Renal pelvis (tissue), 1 donor: ENCODE measurements at regions not wholly inside any gene's neighbourhood (a gene's known extent, or its start where the extent isn't known, plus 50 kb on each side); places are given as distances from the start of the nearest gene placed in this dataset.

Experiments used
- DNase-seq: peaks from one replicate; pipeline ENCODE4 v3.0.0-alpha.2; 2013

DNA sequence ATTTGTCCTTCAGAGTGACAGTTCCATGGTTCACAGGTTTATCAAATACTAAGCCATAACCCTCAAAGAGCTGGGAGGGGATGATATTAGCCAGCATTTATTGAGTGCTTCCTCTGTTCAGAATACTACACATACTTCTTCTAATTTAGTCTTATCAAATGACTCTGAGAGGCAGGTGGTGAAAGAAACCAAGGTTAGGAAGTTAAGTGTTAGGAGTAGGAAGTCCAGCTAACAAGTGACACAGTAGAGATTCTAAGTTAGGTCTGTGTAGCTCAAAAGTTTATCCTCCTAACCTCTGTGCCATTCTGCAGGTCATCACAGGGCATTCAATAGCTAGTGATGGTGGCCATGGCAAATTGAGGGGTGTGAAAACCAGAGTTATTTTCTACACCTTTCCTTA lies 198.3 kb upstream of the MID1 start:
- no peak for DNase-seq

DNA sequence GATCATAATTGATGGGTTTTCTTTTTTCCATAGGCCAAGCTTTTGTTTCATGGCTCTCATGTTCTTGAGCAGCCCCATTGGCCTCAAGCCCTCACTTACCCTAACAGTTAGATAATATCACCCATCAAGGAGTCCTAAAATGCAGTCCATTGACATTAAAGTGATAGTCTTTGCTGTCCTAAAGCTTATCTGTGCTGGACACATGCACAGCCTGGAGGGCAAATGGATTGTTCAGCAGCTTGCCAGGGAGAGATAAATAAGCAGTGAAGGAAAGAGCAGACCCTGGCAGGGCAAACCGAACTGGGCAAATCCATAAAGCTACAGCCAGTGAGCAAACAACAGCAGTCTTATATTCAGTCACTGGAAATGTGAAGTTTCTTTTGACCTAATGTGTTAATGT lies 199.6 kb upstream of the MID1 start:
- DNase-seq, result no peak

DNA sequence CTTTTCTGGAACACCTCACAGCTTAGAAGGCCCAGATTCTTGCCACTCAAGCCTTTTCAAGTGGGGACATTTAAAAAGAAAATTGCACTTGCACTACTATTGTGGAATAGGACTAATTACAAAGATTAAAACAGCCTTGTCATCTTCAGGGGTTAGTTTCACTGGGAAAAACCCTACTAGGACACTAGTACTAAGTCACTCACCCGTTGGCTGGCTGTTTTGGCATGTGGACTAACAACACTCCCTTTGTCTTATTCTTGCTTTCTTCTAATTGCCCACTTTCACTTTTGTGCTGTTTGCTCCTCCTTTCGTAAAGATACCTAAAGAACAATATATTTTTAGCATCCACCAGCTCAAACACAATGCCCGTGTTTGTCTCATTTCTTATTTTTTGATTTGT lies 200.9 kb upstream of the MID1 start:
- DNase-seq, result no peak

DNA sequence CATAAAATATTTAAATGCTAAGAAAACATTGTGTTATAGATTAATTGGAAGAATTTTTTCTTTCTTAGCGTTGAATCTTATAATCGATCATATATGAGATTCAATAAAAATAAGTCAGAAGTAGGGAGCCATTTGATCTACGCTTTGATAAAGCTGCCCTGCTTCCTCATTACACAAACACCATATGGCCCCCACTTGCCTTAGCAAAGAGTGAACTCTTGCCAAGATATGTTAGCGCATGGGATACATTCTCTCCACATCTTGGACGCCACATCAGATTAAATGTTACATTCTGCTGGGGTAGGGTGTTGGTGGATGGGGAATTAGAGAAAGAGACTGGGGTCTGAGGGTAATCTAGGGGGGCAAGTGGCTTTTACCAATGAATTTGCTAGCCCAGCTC lies 207.7 kb upstream of the MID1 start:
- no peak for DNase-seq

DNA sequence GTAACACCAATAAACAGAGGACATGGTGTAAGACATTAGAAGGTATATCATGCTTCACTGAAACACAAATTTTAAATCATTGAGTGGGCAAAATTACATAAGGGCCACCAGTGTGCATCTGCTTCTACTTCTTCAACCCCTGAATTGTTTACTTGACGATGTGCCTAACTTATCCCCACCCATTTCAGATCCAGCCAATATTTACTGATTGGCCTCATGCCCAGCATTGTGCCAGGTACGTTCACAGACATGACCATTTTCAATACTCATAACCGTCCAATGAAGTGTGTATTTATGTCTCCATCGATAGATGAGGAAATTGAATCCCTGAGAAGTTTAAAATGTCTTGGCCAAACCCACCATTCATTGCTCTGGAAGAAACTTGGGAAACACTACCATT lies 208.3 kb upstream of the MID1 start:
- no peak for DNase-seq

DNA sequence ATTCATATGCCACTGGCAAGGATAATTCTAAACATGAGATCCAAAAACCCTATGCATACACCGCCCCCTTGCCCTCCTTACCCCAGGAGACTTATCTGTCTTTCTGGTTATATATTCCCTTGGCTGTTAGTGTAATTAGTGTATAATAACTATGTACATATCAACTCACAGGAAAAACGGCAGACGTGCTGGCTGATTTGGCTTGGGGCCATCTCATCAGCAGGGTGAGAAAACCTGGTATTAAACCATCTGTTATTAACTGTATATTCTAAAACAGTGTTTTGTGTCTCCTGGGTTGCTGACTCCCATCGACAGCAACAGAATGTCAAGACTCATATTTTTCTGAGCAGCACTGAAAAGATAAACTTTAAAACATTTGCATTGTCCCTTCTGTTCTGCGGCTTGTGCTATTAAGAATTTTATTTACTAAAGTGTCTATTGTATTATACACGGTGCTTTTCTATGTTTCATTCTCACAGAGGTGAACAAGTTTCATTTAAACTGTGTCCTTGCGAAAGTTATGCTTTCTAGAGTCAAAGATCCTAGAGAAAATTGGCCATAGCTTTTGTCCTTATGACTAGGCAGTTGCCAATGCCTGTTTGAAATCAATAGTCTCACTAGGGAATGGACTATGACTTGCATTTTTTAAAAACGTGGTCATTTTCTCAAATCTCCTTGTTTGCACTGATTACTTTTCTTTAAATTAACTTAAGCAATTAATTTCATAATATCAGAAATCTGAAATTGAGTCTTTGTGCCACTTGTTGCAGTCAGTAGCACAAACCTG lies 211.5 kb upstream of the MID1 start:
- DNase-seq, result no peak

DNA sequence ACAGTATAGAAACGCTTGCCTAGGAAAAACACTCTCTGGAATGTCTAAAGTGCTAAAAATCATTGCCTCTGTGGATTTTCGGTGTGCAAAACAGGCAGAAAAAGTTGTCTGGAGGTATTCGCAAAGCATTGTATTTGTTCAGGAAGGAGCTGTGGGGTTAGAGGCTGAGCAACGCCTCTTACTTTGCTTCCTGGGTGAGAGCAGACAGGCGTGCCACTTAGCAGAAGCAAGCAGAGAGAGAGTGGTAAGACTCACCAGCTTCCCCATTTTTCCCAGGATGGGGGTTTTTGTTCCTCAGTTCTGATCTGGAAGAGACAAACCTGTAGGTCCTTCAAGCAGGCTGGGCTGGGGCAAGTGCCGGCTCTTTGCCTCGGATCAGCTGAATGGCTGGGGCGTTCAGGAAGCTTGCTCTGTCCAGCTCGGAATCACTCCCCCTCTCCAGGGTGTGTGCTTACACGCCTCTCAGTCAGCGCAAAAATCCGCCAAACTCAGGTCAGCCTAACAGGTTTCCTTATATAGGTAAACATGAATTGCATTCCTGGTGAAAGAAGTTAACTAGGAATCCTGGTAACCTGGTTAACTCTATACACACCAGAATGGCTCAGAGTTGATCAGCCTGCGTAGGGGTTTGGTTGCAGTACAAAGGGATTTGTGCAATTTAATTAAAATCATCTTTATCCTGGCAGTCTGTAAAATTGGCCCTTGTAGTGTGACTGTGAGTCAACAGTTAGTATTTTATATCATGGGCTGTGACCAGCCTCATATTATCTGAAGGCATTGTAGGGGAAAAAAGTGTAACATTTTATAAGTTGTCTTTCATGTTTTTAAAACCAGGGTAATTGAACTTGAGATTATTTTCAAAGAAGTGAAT lies 213.1 kb upstream of the MID1 start:
- peak; percentile 20 for DNase-seq

DNA sequence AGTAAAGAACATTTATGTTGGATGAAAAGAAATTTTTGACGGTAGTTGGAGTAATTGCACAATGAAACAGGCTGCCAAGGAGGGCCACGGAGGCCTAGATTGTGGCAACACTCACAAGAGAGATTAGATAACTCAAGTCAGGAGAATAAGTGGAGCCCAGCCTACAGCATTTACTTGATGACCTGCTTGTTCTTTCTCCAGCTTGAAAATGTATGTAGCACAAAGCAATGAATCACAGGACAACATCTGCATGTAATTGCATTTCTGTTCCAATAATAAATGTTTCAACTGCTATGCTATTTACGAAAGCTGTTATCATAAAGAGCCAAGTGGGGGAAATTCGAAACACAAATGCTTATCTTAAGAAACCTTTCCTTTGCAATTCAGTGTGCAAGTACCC lies 221.2 kb upstream of the MID1 start:
- no peak for DNase-seq

DNA sequence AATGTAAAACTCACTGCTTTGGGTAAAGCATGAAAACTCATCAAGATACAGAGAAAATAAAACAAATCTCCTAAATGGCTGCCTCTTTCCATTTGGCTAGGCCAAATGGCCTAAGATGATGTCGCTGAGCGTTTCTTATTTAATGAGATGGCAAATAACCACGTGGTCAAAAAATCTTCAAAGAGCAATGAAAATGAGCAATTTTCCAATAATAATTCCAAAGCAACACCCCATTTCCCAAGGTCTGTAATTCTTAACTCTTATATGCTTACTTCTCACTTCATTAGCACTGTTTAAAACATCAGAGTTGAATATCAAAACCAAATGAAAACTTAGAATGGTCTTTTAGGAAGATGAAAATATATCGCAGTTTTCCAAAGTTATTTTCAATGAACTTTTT lies 222.3 kb upstream of the MID1 start:
- no peak for DNase-seq

DNA sequence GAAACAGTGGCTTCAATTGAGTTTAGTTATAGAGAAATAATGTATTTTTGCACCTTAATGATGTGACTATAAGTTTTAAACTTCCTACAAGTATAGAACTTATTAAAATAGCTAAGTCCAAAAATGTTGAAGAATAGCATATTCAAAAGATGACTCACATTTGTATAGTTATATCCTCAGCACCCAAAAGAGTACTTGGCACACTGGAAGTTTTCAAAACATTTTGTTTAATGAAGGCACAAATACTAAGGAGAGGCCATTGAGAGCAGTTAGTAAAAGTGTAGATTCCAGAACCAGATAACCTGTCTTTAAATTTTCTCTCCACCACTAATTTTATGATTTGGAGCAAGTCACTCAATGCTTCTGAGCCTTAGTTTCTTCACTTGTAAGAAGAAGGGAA lies 226.9 kb upstream of the MID1 start:
- no peak for DNase-seq

DNA sequence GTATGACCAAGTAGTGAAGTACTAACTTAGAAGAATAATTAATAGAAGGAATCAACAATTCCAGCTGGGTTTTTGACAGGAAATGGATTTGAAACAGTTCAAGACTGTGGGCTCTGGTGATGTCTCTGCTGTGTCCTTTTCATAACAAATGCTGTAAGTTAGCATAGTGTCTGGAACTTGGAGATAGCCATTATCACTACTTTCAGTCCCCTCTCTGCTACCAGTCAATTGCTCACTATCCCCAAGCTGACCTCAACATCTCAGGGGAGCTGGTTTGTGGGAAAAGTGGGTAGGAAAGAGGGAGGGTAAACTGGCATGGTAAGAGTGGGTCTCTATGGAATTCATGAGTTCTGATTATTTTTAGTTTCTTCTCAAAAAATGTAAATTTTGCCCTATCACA lies 231.4 kb upstream of the MID1 start:
- no peak for DNase-seq

DNA sequence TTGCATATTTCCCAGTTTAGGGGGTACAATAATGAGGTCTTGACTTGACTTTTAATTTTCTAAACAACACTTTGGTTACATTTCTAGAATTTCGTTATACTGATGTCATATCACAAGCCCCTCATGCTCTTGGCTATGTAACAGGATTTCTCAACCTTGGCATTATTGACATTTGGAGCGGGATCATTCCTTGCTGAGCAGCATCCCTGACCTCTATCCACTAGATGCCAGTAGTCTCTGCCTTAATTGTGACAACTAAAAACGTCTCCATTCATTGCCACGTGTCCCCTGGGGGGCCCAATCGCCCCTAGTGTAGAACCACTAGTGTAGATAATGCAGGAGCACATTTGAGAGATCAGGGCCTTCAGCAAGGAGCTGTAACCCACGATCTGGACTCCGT lies 234.2 kb upstream of the MID1 start:
- DNase-seq, result no peak

DNA sequence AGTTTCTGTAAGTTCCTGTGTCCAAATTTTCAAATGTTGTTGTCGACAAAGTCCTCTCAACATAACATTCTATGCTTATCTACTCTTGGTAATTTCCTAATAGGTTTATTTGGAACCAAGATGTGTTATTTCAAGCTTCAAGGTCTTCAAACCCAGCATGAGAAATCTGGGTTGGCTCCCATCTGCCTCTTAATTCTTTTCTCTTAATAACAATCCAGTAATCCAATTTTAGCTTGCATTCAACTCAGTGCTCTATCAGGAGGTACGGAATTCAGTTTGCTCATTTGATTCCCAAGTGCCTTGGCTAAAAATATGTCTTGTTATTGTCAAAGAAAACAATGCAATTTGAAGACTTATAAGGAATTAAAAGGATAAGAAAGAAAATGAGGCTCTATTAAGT lies 235.5 kb upstream of the MID1 start:
- no peak for DNase-seq

DNA sequence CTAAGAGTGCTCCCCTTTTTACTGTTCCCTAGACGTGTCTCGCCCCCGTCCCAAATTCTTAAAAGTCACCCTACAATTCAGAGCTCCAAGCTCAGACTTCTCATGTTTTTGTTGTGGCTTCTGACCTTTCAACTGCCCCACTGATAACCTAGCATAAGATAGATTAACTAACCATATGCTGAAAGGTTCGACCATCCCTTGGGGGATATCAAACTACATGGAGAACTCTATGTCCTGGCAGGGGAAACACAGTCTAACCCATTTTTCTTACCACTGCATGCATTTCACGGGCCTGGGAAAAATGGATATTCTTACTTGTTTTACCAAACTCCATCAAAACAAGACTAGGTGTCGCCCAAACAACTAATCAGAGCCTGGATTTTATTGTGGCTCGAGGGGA lies 236.4 kb upstream of the MID1 start:
- DNase-seq, result no peak

DNA sequence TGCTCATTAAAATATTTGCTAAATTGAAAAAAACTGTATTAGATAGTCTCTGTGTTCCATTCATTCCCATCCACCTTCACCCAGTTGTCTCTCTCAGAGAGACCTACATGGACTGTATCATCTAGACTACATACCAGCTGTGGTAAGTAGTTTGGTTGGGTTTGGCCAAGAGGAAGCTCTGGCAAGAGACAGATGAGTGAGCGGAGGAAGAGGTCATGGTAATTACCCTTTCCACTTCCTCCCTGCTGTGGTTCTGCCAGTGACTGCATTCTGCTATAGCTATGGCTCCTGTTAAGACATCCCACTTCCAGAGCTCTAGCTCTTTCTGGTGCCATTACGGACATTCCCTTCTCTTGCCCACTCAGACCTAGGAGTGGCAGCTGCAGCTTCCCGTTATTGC lies 239.0 kb upstream of the MID1 start:
- no peak for DNase-seq

DNA sequence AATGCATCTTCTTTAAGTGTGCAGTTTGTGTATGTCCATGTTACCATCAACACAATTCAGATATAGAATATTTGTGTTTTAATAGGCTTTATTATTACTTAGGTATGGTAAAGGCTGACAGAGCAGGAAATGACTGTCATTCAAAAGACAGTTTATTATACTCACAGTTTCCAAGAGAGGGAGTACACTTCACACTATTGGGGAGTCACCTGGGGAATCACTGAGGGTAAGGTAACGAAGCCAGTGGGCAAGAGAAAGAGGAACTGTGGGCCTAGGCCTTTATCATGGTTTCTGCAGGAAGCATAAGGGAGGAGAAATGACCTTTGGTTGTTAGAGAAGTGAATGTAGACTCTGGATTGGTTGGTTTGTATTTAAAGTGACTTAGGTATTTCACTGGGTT lies 235.1 kb upstream of the HCCS start:
- DNase-seq, result no peak

DNA sequence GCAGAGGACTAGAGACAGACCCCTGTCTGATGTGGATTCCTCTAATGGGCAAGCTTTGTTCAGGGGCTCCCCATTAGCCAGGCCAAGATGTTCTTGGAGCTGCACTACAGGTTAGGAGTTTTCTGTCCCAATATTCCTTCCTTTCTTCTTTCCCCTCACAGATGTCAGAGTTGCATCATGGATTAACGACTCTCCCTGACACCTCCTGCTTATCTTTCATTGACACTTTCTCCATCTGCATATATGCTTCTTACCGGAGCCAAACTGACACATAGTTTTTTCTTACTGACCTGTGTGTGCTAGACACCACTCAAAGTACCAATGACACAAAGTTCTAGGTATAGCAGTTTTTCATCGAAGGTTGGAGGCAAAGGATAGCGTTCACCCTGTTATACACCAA lies 228.6 kb upstream of the HCCS start:
- no peak for DNase-seq

DNA sequence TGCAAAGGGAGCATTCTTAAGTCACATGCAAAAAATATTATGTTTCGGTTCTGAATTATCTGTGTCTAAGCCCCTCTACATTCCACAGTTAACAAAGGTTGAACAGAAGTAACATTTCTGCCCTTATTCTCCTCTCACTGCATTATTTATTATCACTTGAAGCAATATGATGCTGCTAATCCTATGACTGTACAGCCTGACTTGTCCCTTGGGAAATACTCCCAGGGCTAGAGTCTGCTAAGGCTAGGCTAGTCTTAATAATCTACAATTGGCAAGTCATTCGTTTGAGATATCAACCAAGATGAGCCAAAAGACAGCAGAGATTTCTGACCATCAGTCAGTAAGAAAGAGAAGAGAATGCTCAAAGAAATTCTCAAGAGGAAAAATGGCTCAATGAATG lies 226.9 kb upstream of the HCCS start:
- no peak for DNase-seq

DNA sequence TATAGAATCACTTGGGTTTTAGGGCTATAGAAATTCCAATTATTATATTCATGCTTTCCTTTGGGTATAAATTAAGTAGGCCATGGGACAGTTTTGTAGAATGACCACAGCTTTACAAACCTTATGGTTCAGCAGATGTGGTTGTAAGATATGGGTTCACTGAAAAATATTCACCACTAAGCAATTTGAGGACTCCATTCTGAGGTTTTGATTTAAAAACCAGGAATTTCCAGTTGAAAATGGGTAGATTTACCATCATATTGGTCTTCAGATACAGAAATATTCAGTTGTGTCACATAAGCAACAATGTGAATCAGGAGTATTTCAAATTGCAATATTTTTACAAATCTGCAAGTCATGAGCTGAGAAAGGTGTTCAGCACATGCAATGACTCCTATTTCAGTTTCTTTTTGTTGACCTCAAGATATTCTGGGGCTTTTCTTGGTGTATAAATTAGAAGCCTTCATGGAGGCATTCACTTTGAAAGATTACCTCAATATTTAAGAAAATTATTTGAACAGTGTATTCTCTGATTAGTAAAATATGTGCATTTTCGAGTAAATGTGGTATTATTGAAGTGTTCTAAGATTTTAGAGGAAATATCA lies 218.4 kb upstream of the HCCS start:
- no peak for DNase-seq

DNA sequence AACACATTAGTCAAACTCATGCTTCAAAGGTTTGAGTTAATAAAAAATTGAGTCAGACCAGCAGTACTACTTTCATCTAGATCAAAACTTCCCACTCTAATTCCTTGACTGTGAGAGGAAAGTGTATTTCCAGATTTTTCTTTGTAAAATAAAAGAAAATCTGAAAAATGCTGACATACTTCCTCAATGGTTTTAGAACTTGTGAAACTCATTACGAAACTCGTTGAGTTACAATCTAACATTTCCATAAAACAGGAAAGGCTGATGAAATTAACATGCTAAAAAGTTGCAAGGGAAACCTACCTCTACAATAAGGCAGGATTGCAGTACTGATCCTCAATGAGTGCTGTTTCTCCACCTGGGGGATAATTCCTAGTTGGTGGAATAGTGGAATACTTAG lies 217.8 kb upstream of the HCCS start:
- no peak for DNase-seq

DNA sequence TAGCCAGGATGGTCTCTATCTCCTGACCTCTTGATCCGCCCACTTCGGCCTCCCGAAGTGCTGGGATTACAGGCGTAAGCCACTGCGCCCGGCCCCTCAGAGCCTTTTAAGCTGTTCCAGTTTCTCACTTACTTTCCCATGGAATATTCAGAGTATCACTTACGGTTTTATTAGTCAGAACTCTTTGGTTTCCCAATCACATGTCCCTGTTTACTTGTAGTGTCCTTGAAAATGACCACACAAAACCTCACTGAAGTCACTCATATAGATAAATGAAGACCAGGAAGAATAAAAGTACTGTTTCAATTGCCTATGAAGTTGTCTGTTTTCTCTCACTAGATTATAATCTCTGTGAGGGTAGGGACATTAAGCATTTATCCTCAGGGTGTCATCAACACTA lies 217.2 kb upstream of the HCCS start:
- DNase-seq, result no peak

DNA sequence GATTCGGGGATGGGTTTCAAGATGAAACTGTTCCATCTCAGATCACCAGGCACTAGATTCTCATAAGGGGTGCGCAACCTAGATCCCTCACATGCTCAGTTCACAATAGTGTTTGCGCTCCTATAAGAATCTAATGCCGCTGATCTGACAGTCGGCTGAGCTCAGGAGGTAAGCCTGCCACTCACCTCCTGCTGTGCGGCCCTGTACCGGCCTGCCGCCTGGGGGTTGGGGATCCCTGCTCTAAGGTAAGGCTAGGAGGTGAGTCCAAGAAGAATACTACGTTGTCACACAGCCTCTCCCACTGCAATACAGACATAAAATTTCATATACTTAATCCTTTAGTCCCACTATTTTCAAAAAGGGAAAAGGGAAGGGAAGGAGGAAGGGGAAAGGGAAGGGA lies 213.4 kb upstream of the HCCS start:
- DNase-seq, result no peak

DNA sequence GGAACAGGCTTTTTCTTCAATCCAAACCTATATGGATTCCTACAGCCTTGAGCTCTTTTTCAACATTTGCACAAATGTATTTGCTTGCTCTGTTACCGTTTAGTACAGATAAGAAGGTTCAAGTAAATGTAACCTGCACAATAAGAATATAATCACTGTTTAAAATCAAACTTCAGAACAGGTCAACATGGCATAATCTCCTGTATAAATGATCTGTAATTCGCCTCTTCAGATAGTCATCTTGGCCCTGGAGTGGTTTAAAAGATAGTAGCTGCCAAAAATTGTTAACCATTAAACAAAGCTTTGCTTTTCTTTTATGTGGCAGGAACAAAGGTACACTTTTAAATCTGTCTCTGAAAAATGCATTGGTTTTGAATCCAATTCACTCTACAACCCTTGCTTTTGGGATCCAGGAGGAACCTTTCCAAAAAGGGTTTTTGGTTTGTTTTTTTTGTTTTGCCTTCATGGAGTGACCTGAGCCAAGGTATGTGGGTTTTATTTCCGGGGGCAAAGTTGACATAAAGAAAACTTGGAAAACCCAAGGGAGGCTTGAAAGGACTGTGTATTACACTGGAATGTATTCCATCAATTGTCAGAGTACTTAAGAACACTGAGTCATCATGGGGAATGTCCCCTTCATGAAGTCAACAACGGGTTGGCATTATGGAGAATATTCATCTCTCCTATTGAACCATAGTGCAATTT lies 210.4 kb upstream of the HCCS start:
- DNase-seq, result no peak
